BE2C (cell line): ENCODE measurements at regions not wholly inside any gene's neighbourhood (a gene's known extent, or its start where the extent isn't known, plus 50 kb on each side); places are given as distances from the start of the nearest gene placed in this dataset.

Source experiments
- DNase-seq: peaks from one replicate; pipeline ENCODE4 v3.0.0-alpha.2; 2020
- H3K27me3 ChIP-seq: fragments of 250-450 bp; sonication (Bioruptor Pico); 2 replicates; pipeline ENCODE4 v1.5.1; 2020; ENCODE audit warnings: mild to moderate bottlenecking
- H3K36me3 ChIP-seq: fragments of 250-450 bp; sonication (Bioruptor Pico); 2 replicates; pipeline ENCODE4 v1.5.1; 2020; ENCODE audit warnings: mild to moderate bottlenecking
- H3K4me1 ChIP-seq: fragments of 250-450 bp; sonication (Bioruptor Pico); 2 replicates; pipeline ENCODE4 v1.5.1; 2020
- H3K4me3 ChIP-seq: 2 replicates; pipeline ENCODE4 v1.5.1; 2011; ENCODE audit warnings: low read depth, low read length
- H3K9me3 ChIP-seq: fragments of 250-450 bp; sonication (Bioruptor Pico); 2 replicates; pipeline ENCODE4 v1.5.1; 2020
- CTCF ChIP-seq: IDR thresholded peaks from 2 replicates; pipeline ENCODE4 v1.5.1; 2012; ENCODE audit warnings: mild to moderate bottlenecking, low read depth, low read length

- H3K36me3 ChIP-seq, result no peaks in the 10 kb centered on the region
- no peak for TF ChIP-seq CTCF
- no peak for DNase-seq
- H3K27me3 ChIP-seq, result no peaks in the 10 kb centered on the region
- H3K4me3 ChIP-seq, result no peak overlapping the region
- no peaks in the 10 kb centered on the region for H3K9me3 ChIP-seq
- no peaks in the 10 kb centered on the region for H3K4me1 ChIP-seq
Measured at GRCh38 chr13:37448153-37448552, 150.4 kb downstream of the POSTN start.

- Histone ChIP-seq H3K4me1 (no peaks in the 10 kb centered on the region), H3K4me3 (no peak overlapping the region), H3K27me3 (no peaks in the 10 kb centered on the region), H3K9me3 (no peaks in the 10 kb centered on the region), H3K36me3 (no peaks in the 10 kb centered on the region)
- no peak for DNase-seq
- no peak for TF ChIP-seq CTCF
Measured at GRCh38 chr13:37446503-37446902, 152.1 kb downstream of the POSTN start.

GRCh38 chr13:37443538-37443937, 155.0 kb downstream of the POSTN start:
- H3K27me3 ChIP-seq, result no peaks in the 10 kb centered on the region
- H3K4me1 ChIP-seq, result no peaks in the 10 kb centered on the region
- H3K36me3 ChIP-seq, result no peaks in the 10 kb centered on the region
- H3K4me3 ChIP-seq, result no peak overlapping the region
- no peak for DNase-seq
- no peak for TF ChIP-seq CTCF
- no peaks in the 10 kb centered on the region for H3K9me3 ChIP-seq

- no peak overlapping the region for H3K4me3 ChIP-seq
- no peaks in the 10 kb centered on the region for H3K9me3 ChIP-seq
- H3K4me1 ChIP-seq, result no peaks in the 10 kb centered on the region
- no peaks in the 10 kb centered on the region for H3K36me3 ChIP-seq
- no peak for DNase-seq
- TF ChIP-seq CTCF, result no peak
- no peaks in the 10 kb centered on the region for H3K27me3 ChIP-seq
Measured at GRCh38 chr13:37442996-37443395, 155.6 kb downstream of the POSTN start.

- Histone ChIP-seq H3K4me1 (no peaks in the 10 kb centered on the region), H3K36me3 (no peaks in the 10 kb centered on the region), H3K27me3 (no peaks in the 10 kb centered on the region), H3K4me3 (no peak overlapping the region), H3K9me3 (no peaks in the 10 kb centered on the region)
- TF ChIP-seq CTCF, result no peak
- DNase-seq, result no peak
Measured at GRCh38 chr13:37435881-37436280, 162.7 kb downstream of the POSTN start.

- no peaks in the 10 kb centered on the region for H3K27me3 ChIP-seq
- H3K4me3 ChIP-seq, result no peak overlapping the region
- no peaks in the 10 kb centered on the region for H3K36me3 ChIP-seq
- no peaks in the 10 kb centered on the region for H3K9me3 ChIP-seq
- DNase-seq, result no peak
- no peaks in the 10 kb centered on the region for H3K4me1 ChIP-seq
- TF ChIP-seq CTCF, result no peak
Measured at GRCh38 chr13:37433086-37433485, 165.5 kb downstream of the POSTN start.
